ENCODE measurements at regions not wholly inside any gene's neighbourhood (a gene's known extent, or its start where the extent isn't known, plus 50 kb on each side); places are given as distances from the start of the nearest gene placed in this dataset.
"Not testable (repeated sequence)": the region's sequence is repeated elsewhere in the genome, so short reads cannot be mapped to it uniquely, and the experiment has no call there.

- peak; percentile 50 for DNase-seq (ENCODE audit: low spot score)
Observed at GRCh38 chr4:103996064-103996463, 276.3 kb upstream of the TACR3 start.

GRCh38 chr4:103994059-103994458, 274.3 kb upstream of the TACR3 start:
- peak; percentile 9 for DNase-seq (ENCODE audit: low spot score)

- DNase-seq (ENCODE audit: low spot score): no peak
Observed at GRCh38 chr4:103982454-103982853, 262.7 kb upstream of the TACR3 start.

- no peak for DNase-seq (ENCODE audit: low spot score)
Observed at GRCh38 chr4:103948244-103949018, 228.6 kb upstream of the TACR3 start.

- DNase-seq (ENCODE audit: low spot score): no peak
Observed at GRCh38 chr4:103947617-103948016, 227.8 kb upstream of the TACR3 start.

- DNase-seq (ENCODE audit: low spot score): not testable (repeated sequence)
Observed at GRCh38 chr4:103946621-103947268, 227.0 kb upstream of the TACR3 start.

- no peak for DNase-seq (ENCODE audit: low spot score)
Observed at GRCh38 chr4:103938488-103938887, 218.7 kb upstream of the TACR3 start.

- DNase-seq (ENCODE audit: low spot score): no peak
Observed at GRCh38 chr4:103936653-103937145, 216.9 kb upstream of the TACR3 start.

GRCh38 chr4:103934178-103934789, 214.5 kb upstream of the TACR3 start:
- peak; percentile 47 for DNase-seq (ENCODE audit: low spot score)

GRCh38 chr4:103928370-103928769, 208.6 kb upstream of the TACR3 start:
- DNase-seq (ENCODE audit: low spot score): no peak

- DNase-seq (ENCODE audit: low spot score): no peak
Observed at GRCh38 chr4:103923551-103923950, 203.8 kb upstream of the TACR3 start.

- DNase-seq (ENCODE audit: low spot score): no peak
Observed at GRCh38 chr4:103918214-103918613, 198.4 kb upstream of the TACR3 start.

- peak; percentile 11 for DNase-seq (ENCODE audit: low spot score)
Observed at GRCh38 chr4:103915224-103915869, 195.6 kb upstream of the TACR3 start.

- DNase-seq (ENCODE audit: low spot score): no peak
Observed at GRCh38 chr4:103907414-103907813, 187.6 kb upstream of the TACR3 start.

GRCh38 chr4:103904123-103904522, 184.3 kb upstream of the TACR3 start:
- DNase-seq (ENCODE audit: low spot score): no peak

GRCh38 chr4:103902730-103903129, 182.9 kb upstream of the TACR3 start:
- DNase-seq (ENCODE audit: low spot score): no peak

- DNase-seq (ENCODE audit: low spot score): no peak
Observed at GRCh38 chr4:103895876-103896465, 176.2 kb upstream of the TACR3 start.

GRCh38 chr4:103892586-103892985, 172.8 kb upstream of the TACR3 start:
- DNase-seq (ENCODE audit: low spot score): no peak

- no peak for DNase-seq (ENCODE audit: low spot score)
Observed at GRCh38 chr4:103887191-103887590, 167.4 kb upstream of the TACR3 start.

- no peak for DNase-seq (ENCODE audit: low spot score)
Observed at GRCh38 chr4:103885152-103885551, 165.4 kb upstream of the TACR3 start.

GRCh38 chr4:103867311-103867710, 147.5 kb upstream of the TACR3 start:
- no peak for DNase-seq (ENCODE audit: low spot score)

- DNase-seq (ENCODE audit: low spot score): no peak
Observed at GRCh38 chr4:103853627-103854026, 133.8 kb upstream of the TACR3 start.

All from SW480 (cell line).